ENCODE measurements at regions not wholly inside any gene's neighbourhood (a gene's known extent, or its start where the extent isn't known, plus 50 kb on each side); places are given as distances from the start of the nearest gene placed in this dataset.

- peaks cover 8% of the 10 kb centered on the region for H3K4me1 ChIP-seq (ENCODE audit: control insufficient read depth, insufficient read depth, low read length)
- no peak for DNase-seq (ENCODE audit: low read depth in 4 of 6, low spot score in 6 of 6)
- WGBS (ENCODE audit: insufficient coverage), result 85% methylated on average over 4 of the region's 7 CpGs
- no peaks in the 10 kb centered on the region for H3K36me3 ChIP-seq (ENCODE audit: control insufficient read depth, insufficient read depth, low read length)
- H3K27me3 ChIP-seq (ENCODE audit: control insufficient read depth, insufficient read depth, low read length), result peaks cover 24% of the 10 kb centered on the region
- H3K9me3 ChIP-seq (ENCODE audit: control insufficient read depth, insufficient read depth, low read length), result no peaks in the 10 kb centered on the region
- no peak overlapping the region for H3K27ac ChIP-seq (ENCODE audit: low read depth, low read length)
- H3K4me3 ChIP-seq (ENCODE audit: low read depth, low read length), result no peak overlapping the region
These were observed 290.2 kb downstream of the SPATA17 start for GRCh38 chr1:217921126-217921904.

- peaks cover 22% of the 10 kb centered on the region for H3K27me3 ChIP-seq (ENCODE audit: control insufficient read depth, insufficient read depth, low read length)
- H3K9me3 ChIP-seq (ENCODE audit: control insufficient read depth, insufficient read depth, low read length), result no peaks in the 10 kb centered on the region
- 5% methylated on average over 34 of the region's 36 CpGs for WGBS (ENCODE audit: insufficient coverage)
- peak in 1 of 6 donors; percentile 43 for DNase-seq (ENCODE audit: low read depth in 4 of 6, low spot score in 6 of 6)
- no peak overlapping the region for H3K27ac ChIP-seq (ENCODE audit: low read depth, low read length)
- peaks cover 8% of the 10 kb centered on the region for H3K4me1 ChIP-seq (ENCODE audit: control insufficient read depth, insufficient read depth, low read length)
- no peak overlapping the region for H3K4me3 ChIP-seq (ENCODE audit: low read depth, low read length)
- H3K36me3 ChIP-seq (ENCODE audit: control insufficient read depth, insufficient read depth, low read length), result no peaks in the 10 kb centered on the region
These were observed 293.8 kb downstream of the SPATA17 start for GRCh38 chr1:217924924-217925323.

- Histone ChIP-seq H3K4me3 (ENCODE audit: low read depth, low read length) (no peak overlapping the region), H3K9me3 (ENCODE audit: control insufficient read depth, insufficient read depth, low read length) (no peaks in the 10 kb centered on the region), H3K27me3 (ENCODE audit: control insufficient read depth, insufficient read depth, low read length) (peaks cover 15% of the 10 kb centered on the region), H3K4me1 (ENCODE audit: control insufficient read depth, insufficient read depth, low read length) (peaks cover 5% of the 10 kb centered on the region), H3K36me3 (ENCODE audit: control insufficient read depth, insufficient read depth, low read length) (no peaks in the 10 kb centered on the region), H3K27ac (ENCODE audit: low read depth, low read length) (no peak overlapping the region)
- 69% methylated on average over 6 of the region's 10 CpGs for WGBS (ENCODE audit: insufficient coverage)
- DNase-seq (ENCODE audit: low read depth in 4 of 6, low spot score in 6 of 6), result peak in 1 of 6 donors; percentile 71
These were observed 298.2 kb downstream of the SPATA17 start for GRCh38 chr1:217929213-217929885.

- Histone ChIP-seq H3K9me3 (ENCODE audit: control insufficient read depth, insufficient read depth, low read length) (no peaks in the 10 kb centered on the region), H3K36me3 (ENCODE audit: control insufficient read depth, insufficient read depth, low read length) (no peaks in the 10 kb centered on the region), H3K4me1 (ENCODE audit: control insufficient read depth, insufficient read depth, low read length) (no peaks in the 10 kb centered on the region), H3K27ac (ENCODE audit: low read depth, low read length) (no peak overlapping the region), H3K27me3 (ENCODE audit: control insufficient read depth, insufficient read depth, low read length) (no peaks in the 10 kb centered on the region), H3K4me3 (ENCODE audit: low read depth, low read length) (no peak overlapping the region)
- 86% methylated on average over 1 of the region's 5 CpGs for WGBS (ENCODE audit: insufficient coverage)
- no peak for DNase-seq (ENCODE audit: low read depth in 4 of 6, low spot score in 6 of 6)
These were observed 312.2 kb downstream of the SPATA17 start for GRCh38 chr1:217943361-217943760.

GRCh38 chr1:217944550-217944949 is 313.4 kb downstream of the SPATA17 start:
- H3K9me3 ChIP-seq (ENCODE audit: control insufficient read depth, insufficient read depth, low read length), result no peaks in the 10 kb centered on the region
- DNase-seq (ENCODE audit: low read depth in 4 of 6, low spot score in 6 of 6), result no peak

GRCh38 chr1:217946511-217946910 is 315.4 kb downstream of the SPATA17 start:
- no peak for DNase-seq (ENCODE audit: low read depth in 4 of 6, low spot score in 6 of 6)
- H3K27ac ChIP-seq (ENCODE audit: low read depth, low read length), result no peak overlapping the region
- 60% methylated on average over 1 of the region's 8 CpGs for WGBS (ENCODE audit: insufficient coverage)

More at GRCh38 chr1:217944550-217944949, 313.4 kb downstream of the SPATA17 start:
- Histone ChIP-seq H3K4me1 (ENCODE audit: control insufficient read depth, insufficient read depth, low read length) (no peaks in the 10 kb centered on the region), H3K27ac (ENCODE audit: low read depth, low read length) (no peak overlapping the region), H3K36me3 (ENCODE audit: control insufficient read depth, insufficient read depth, low read length) (no peaks in the 10 kb centered on the region), H3K27me3 (ENCODE audit: control insufficient read depth, insufficient read depth, low read length) (no peaks in the 10 kb centered on the region), H3K4me3 (ENCODE audit: low read depth, low read length) (no peak overlapping the region)
- 86% methylated on average over 3 of the region's 6 CpGs for WGBS (ENCODE audit: insufficient coverage)

GRCh38 chr1:217948741-217949140 is 317.6 kb downstream of the SPATA17 start:
- no CpG with 5 or more reads among the region's 2 CpGs for WGBS (ENCODE audit: insufficient coverage)
- no peaks in the 10 kb centered on the region for H3K9me3 ChIP-seq (ENCODE audit: control insufficient read depth, insufficient read depth, low read length)
- H3K4me3 ChIP-seq (ENCODE audit: low read depth, low read length), result no peak overlapping the region
- no peaks in the 10 kb centered on the region for H3K4me1 ChIP-seq (ENCODE audit: control insufficient read depth, insufficient read depth, low read length)
- no peak for DNase-seq (ENCODE audit: low read depth in 4 of 6, low spot score in 6 of 6)
- H3K36me3 ChIP-seq (ENCODE audit: control insufficient read depth, insufficient read depth, low read length), result no peaks in the 10 kb centered on the region
- H3K27ac ChIP-seq (ENCODE audit: low read depth, low read length), result no peak overlapping the region
- H3K27me3 ChIP-seq (ENCODE audit: control insufficient read depth, insufficient read depth, low read length), result no peaks in the 10 kb centered on the region

More at GRCh38 chr1:217946511-217946910, 315.4 kb downstream of the SPATA17 start:
- H3K4me3 ChIP-seq (ENCODE audit: low read depth, low read length), result no peak overlapping the region
- H3K27me3 ChIP-seq (ENCODE audit: control insufficient read depth, insufficient read depth, low read length), result no peaks in the 10 kb centered on the region
- H3K36me3 ChIP-seq (ENCODE audit: control insufficient read depth, insufficient read depth, low read length), result no peaks in the 10 kb centered on the region
- no peaks in the 10 kb centered on the region for H3K4me1 ChIP-seq (ENCODE audit: control insufficient read depth, insufficient read depth, low read length)
- no peaks in the 10 kb centered on the region for H3K9me3 ChIP-seq (ENCODE audit: control insufficient read depth, insufficient read depth, low read length)

GRCh38 chr1:217953330-217953729 is 322.2 kb downstream of the SPATA17 start:
- DNase-seq (ENCODE audit: low read depth in 4 of 6, low spot score in 6 of 6), result no peak
- no peaks in the 10 kb centered on the region for H3K27me3 ChIP-seq (ENCODE audit: control insufficient read depth, insufficient read depth, low read length)
- H3K27ac ChIP-seq (ENCODE audit: low read depth, low read length), result no peak overlapping the region
- no peaks in the 10 kb centered on the region for H3K4me1 ChIP-seq (ENCODE audit: control insufficient read depth, insufficient read depth, low read length)
- H3K4me3 ChIP-seq (ENCODE audit: low read depth, low read length), result no peak overlapping the region
- H3K9me3 ChIP-seq (ENCODE audit: control insufficient read depth, insufficient read depth, low read length), result no peaks in the 10 kb centered on the region
- no CpG with 5 or more reads among the region's 2 CpGs for whole genome bisulfite sequencing (ENCODE audit: insufficient coverage)
- H3K36me3 ChIP-seq (ENCODE audit: control insufficient read depth, insufficient read depth, low read length), result no peaks in the 10 kb centered on the region

GRCh38 chr1:217953922-217954321 is 322.8 kb downstream of the SPATA17 start:
- Histone ChIP-seq H3K27ac (ENCODE audit: low read depth, low read length) (no peak overlapping the region), H3K9me3 (ENCODE audit: control insufficient read depth, insufficient read depth, low read length) (no peaks in the 10 kb centered on the region), H3K4me3 (ENCODE audit: low read depth, low read length) (no peak overlapping the region), H3K4me1 (ENCODE audit: control insufficient read depth, insufficient read depth, low read length) (no peaks in the 10 kb centered on the region), H3K36me3 (ENCODE audit: control insufficient read depth, insufficient read depth, low read length) (no peaks in the 10 kb centered on the region), H3K27me3 (ENCODE audit: control insufficient read depth, insufficient read depth, low read length) (no peaks in the 10 kb centered on the region)
- no peak for DNase-seq (ENCODE audit: low read depth in 4 of 6, low spot score in 6 of 6)
- WGBS (ENCODE audit: insufficient coverage), result 100% methylated on average over 1 of the region's 2 CpGs

GRCh38 chr1:217955723-217956122 is 324.6 kb downstream of the SPATA17 start:
- Histone ChIP-seq H3K36me3 (ENCODE audit: control insufficient read depth, insufficient read depth, low read length) (no peaks in the 10 kb centered on the region), H3K4me1 (ENCODE audit: control insufficient read depth, insufficient read depth, low read length) (no peaks in the 10 kb centered on the region), H3K27me3 (ENCODE audit: control insufficient read depth, insufficient read depth, low read length) (no peaks in the 10 kb centered on the region), H3K4me3 (ENCODE audit: low read depth, low read length) (no peak overlapping the region), H3K27ac (ENCODE audit: low read depth, low read length) (no peak overlapping the region), H3K9me3 (ENCODE audit: control insufficient read depth, insufficient read depth, low read length) (no peaks in the 10 kb centered on the region)
- DNase-seq (ENCODE audit: low read depth in 4 of 6, low spot score in 6 of 6), result no peak

Measured in spinal cord (tissue), 9 donors.